Prostate gland (tissue), 2 donors: ENCODE measurements at regions not wholly inside any gene's neighbourhood (a gene's known extent, or its start where the extent isn't known, plus 50 kb on each side); places are given as distances from the start of the nearest gene placed in this dataset.

Experiments used
- DNase-seq: peaks from one replicate; pipeline ENCODE4 v3.0.0-alpha.2; 2019; ENCODE audit warnings: low spot score
- H3K27ac ChIP-seq, 2 donors: fragments of 200-600 bp; sonication (generic); 2 replicates each; pipeline ENCODE4 v1.5.1; 2017 to 2019
- H3K27me3 ChIP-seq: fragments of 200-600 bp; sonication (generic); replicated peaks from 2 replicates; pipeline ENCODE4 v1.5.1; 2019; ENCODE audit not compliant: insufficient read depth
- H3K36me3 ChIP-seq, 2 donors: fragments of 200-600 bp; sonication (generic); 1 replicate in 1 of 2; 2 replicates in 1 of 2; pipeline versions ENCODE4 v1.5.1 to v1.8.1; 2017 to 2019
- H3K4me1 ChIP-seq: fragments of 200-600 bp; sonication (generic); replicated peaks from 2 replicates; pipeline ENCODE4 v1.5.1; 2019
- H3K4me3 ChIP-seq, 2 donors: fragments of 200-600 bp; sonication (generic); 2 replicates each; pipeline ENCODE4 v1.5.1; 2017 to 2019
- H3K9me3 ChIP-seq: fragments of 200-600 bp; sonication (generic); 2 replicates; pipeline ENCODE4 v1.5.1; 2017
- POLR2A ChIP-seq: fragments of 450-650 bp; IDR thresholded peaks from one replicate; pipeline ENCODE4 v1.6.1; 2016; ENCODE audit warnings: antibody characterized with exemption, mild to moderate bottlenecking
- POLR2AphosphoS5 ChIP-seq: sonication (generic); formaldehyde crosslinking; IDR thresholded peaks from one replicate; pipeline ENCODE4 v1.6.1; 2017; ENCODE audit warnings: antibody characterized with exemption
- WGBS: methylation state at CpG from one replicate; pipeline ENCODE4 v1.1.5; 2018; 5-methylcytosine and 5-hydroxymethylcytosine counted together
- intact Hi-C: fragments of 100-400 bp; cut with DNase I; formaldehyde crosslinking; loops from one replicate; pipeline ENCODE4 v1.14.2; 2022
- TF ChIP-seq, protein P1 (sequence below), 4 experiments: fragments of 200-600 bp in 2 of 4; fragments of 450-650 bp in 2 of 4; sonication (generic) in 2 of 4; IDR thresholded peaks; 1 replicate in 3 of 4; 2 replicates in 1 of 4; pipeline ENCODE4 v1.5.1; 2016 to 2019; ENCODE audit warnings: antibody characterized with exemption in 4 of 4, mild to moderate bottlenecking in 2 of 4, moderate library complexity in 2 of 4

DNA sequence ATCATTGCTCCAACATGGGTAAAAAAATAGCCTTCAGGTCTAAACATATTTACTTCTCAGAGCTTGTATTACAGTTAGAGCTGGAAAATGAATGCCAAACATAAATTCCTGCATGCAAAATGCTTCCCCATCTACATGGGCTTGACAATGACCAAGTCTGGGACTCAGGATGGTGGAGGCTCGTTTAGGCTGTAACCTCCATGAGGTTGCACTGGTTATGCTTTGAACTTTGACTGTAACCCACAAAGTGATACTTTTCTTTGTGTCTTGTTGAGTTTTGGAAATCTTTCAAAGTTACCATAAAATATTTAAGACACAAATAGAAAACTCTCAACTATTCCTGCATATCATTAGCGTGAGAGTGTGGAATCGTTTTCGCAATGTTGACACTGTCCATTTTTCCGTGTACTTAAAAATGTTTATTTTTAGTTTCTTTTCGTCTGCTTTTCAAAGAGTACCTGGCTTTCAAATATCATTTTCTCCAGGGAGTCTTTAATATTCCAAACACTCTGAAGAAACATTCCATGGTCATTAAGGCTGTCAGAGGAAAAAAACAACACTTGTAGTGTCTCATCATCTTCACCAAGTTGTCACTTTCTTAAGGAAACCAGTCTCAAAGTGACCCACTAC is 487.8 kb downstream of the ENC1 start:
- intact Hi-C loops: no loop called here
- Histone ChIP-seq H3K27ac (no peak overlapping the region), H3K36me3 (no peaks in the 10 kb centered on the region), H3K4me1 (no peaks in the 10 kb centered on the region), H3K27me3 (no peaks in the 10 kb centered on the region), H3K9me3 (no peaks in the 10 kb centered on the region), H3K4me3 (no peak overlapping the region)
- DNase-seq: no peak
- WGBS: 65% methylated on average over 6 of the region's 6 CpGs
- no peak for TF ChIP-seq POLR2AphosphoS5
- no peak for TF ChIP-seq POLR2A
- TF ChIP-seq, protein P1, sequence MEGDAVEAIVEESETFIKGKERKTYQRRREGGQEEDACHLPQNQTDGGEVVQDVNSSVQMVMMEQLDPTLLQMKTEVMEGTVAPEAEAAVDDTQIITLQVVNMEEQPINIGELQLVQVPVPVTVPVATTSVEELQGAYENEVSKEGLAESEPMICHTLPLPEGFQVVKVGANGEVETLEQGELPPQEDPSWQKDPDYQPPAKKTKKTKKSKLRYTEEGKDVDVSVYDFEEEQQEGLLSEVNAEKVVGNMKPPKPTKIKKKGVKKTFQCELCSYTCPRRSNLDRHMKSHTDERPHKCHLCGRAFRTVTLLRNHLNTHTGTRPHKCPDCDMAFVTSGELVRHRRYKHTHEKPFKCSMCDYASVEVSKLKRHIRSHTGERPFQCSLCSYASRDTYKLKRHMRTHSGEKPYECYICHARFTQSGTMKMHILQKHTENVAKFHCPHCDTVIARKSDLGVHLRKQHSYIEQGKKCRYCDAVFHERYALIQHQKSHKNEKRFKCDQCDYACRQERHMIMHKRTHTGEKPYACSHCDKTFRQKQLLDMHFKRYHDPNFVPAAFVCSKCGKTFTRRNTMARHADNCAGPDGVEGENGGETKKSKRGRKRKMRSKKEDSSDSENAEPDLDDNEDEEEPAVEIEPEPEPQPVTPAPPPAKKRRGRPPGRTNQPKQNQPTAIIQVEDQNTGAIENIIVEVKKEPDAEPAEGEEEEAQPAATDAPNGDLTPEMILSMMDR (IDR thresholded peaks at IDR 0.05): no peak

GRCh38 chr5:74152136-74152535 is 488.4 kb downstream of the ENC1 start:
- Histone ChIP-seq H3K27me3 (no peaks in the 10 kb centered on the region), H3K4me3 (no peak overlapping the region), H3K4me1 (no peaks in the 10 kb centered on the region), H3K9me3 (no peaks in the 10 kb centered on the region), H3K27ac (no peak overlapping the region), H3K36me3 (no peaks in the 10 kb centered on the region)
- intact Hi-C loops: no loop called here
- DNase-seq: no peak
- WGBS: 78% methylated on average over 4 of the region's 4 CpGs
- TF ChIP-seq POLR2A: no peak

DNA sequence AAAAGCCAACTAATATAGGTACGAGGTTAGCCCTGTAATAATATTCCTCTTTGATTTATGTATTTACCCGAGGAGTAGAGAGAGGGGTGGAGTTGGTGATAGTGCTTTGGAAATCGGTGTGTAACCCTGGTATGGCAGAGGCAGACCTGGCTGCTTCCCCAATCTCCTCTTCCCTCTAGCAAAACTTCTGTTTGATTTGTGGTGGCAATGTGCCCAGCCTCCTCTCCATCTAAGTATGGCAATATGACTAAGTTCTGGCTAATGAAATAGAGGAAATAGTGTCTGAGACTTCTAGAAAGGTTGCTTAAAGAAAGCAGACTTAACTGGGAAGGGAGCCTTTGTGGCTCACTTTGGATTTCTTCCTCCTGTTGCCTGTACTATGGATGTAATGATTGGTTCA is 491.1 kb downstream of the ENC1 start:
- Histone ChIP-seq H3K9me3 (no peaks in the 10 kb centered on the region), H3K4me3 (no peak overlapping the region), H3K27ac (no peak overlapping the region), H3K36me3 (no peaks in the 10 kb centered on the region), H3K27me3 (no peaks in the 10 kb centered on the region), H3K4me1 (no peaks in the 10 kb centered on the region)
- intact Hi-C loops: no loop called here
- WGBS: 17% methylated on average over 3 of the region's 3 CpGs
- TF ChIP-seq, protein P1 (IDR thresholded peaks at IDR 0.05): no peak
- peak; percentile 77 for TF ChIP-seq POLR2AphosphoS5
- TF ChIP-seq POLR2A: no peak
- DNase-seq: peak; percentile 88

- intact Hi-C loops: no loop called here
- no peaks in the 10 kb centered on the region for H3K36me3 ChIP-seq
- H3K4me1 ChIP-seq: no peaks in the 10 kb centered on the region
- H3K4me3 ChIP-seq: no peak overlapping the region
- no peak overlapping the region for H3K27ac ChIP-seq
- TF ChIP-seq, protein P1 (IDR thresholded peaks at IDR 0.05): no peak
- TF ChIP-seq POLR2AphosphoS5: no peak
- TF ChIP-seq POLR2A: no peak
- no peaks in the 10 kb centered on the region for H3K9me3 ChIP-seq
- no peak for DNase-seq
- H3K27me3 ChIP-seq: no peaks in the 10 kb centered on the region
Measured at GRCh38 chr5:74148321-74148720, 492.2 kb downstream of the ENC1 start.

- Histone ChIP-seq H3K27ac (no peak overlapping the region), H3K36me3 (no peaks in the 10 kb centered on the region), H3K4me3 (no peak overlapping the region), H3K4me1 (no peaks in the 10 kb centered on the region), H3K9me3 (no peaks in the 10 kb centered on the region), H3K27me3 (no peaks in the 10 kb centered on the region)
- intact Hi-C loops: no loop called here
- 93% methylated on average over 1 of the region's 1 CpG for WGBS
- TF ChIP-seq, protein P1 (IDR thresholded peaks at IDR 0.05): no peak
- no peak for TF ChIP-seq POLR2A
- no peak for TF ChIP-seq POLR2AphosphoS5
- DNase-seq: no peak
Measured at GRCh38 chr5:74146796-74147195, 493.7 kb downstream of the ENC1 start.
